ENCODE measurements at regions not wholly inside any gene's neighbourhood (a gene's known extent, or its start where the extent isn't known, plus 50 kb on each side); places are given as distances from the start of the nearest gene placed in this dataset.

DNA sequence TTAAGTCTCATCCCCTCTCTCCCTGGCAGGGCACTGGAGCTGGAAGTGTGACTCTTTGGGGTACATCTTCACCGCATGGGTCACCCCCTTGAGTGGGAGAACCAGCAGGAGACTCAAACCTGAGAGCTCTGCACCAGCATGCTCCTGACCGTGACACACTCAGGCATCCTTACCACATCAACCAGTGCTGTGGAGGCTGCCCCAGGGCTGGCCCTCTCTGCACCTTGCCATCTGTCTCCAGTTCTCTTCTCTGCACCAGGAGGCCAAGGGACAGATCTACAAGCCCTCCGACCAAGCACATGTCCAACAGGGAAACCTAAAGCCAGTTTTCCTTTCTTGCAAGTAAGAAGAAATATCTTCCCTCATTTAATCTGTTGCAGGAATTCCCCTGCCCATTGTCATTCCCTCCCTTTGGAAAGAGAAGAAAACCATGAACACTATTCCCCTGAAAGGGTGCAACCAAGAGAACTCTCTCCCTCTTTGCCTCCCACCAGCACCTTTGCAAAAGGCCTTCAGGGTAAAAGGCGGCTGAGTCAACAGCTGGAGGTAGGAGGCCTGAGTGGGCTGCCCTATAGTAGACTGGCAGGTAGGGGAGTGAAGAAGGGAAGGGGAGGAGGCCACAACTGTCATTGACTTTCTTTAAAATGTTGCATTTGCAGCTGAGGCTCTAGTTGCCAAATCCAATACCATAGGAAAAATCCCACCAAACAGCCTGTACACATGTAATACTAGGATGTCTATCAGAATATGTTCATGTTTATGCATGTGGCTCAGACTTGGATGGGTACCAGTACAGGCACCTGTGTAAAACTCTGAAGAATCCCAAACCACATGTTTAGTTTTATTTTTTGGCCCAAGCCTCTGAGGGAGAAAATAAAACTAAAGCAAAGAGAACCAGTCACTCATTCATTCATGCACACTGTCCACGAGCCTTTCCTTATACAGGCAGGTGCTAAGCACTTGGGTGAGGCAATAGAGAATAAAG, 117.0 kb downstream of the WT1 start:
- FAIRE-seq (no peak), DNase-seq (ENCODE audit: insufficient read length, low spot score) (no peak)
- TF ChIP-seq, protein P1, sequence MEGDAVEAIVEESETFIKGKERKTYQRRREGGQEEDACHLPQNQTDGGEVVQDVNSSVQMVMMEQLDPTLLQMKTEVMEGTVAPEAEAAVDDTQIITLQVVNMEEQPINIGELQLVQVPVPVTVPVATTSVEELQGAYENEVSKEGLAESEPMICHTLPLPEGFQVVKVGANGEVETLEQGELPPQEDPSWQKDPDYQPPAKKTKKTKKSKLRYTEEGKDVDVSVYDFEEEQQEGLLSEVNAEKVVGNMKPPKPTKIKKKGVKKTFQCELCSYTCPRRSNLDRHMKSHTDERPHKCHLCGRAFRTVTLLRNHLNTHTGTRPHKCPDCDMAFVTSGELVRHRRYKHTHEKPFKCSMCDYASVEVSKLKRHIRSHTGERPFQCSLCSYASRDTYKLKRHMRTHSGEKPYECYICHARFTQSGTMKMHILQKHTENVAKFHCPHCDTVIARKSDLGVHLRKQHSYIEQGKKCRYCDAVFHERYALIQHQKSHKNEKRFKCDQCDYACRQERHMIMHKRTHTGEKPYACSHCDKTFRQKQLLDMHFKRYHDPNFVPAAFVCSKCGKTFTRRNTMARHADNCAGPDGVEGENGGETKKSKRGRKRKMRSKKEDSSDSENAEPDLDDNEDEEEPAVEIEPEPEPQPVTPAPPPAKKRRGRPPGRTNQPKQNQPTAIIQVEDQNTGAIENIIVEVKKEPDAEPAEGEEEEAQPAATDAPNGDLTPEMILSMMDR (IDR thresholded peaks at IDR 0.05; ENCODE audit: insufficient read depth, missing control alignments): no peak

GRCh38 chr11:32323814-32324130, 111.6 kb downstream of the WT1 start:
- TF ChIP-seq, protein P1 (IDR thresholded peaks at IDR 0.05; ENCODE audit: insufficient read depth, missing control alignments): no peak
- no peak for DNase-seq (ENCODE audit: insufficient read length, low spot score)
- no peak for FAIRE-seq

GRCh38 chr11:32325187-32325586, 110.2 kb downstream of the WT1 start:
- DNase-seq (ENCODE audit: insufficient read length, low spot score) (no peak), FAIRE-seq (no peak)
- TF ChIP-seq, protein P1 (IDR thresholded peaks at IDR 0.05; ENCODE audit: insufficient read depth, missing control alignments): no peak

DNA sequence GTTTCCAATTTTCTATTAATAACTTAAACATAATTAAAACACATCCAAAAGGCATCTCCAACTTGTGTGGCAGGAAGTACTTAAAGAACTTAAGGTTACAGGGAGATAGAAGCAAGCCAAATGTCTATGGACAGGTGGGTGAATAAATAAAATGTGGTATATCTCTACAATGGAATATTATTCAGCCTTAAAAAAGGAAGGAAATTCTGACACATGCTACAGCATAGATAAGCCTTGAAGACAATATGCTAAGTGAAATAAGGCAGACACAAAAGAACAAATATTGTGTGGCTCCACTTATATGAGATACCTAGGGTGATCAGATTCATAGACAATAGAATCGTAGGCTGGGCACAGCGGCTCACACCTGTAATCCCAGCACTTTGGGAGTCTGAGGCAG, 109.6 kb downstream of the WT1 start:
- FAIRE-seq (no peak), DNase-seq (ENCODE audit: insufficient read length, low spot score) (no peak)
- TF ChIP-seq, protein P1 (IDR thresholded peaks at IDR 0.05; ENCODE audit: insufficient read depth, missing control alignments): no peak

GRCh38 chr11:32326522-32326921, 108.8 kb downstream of the WT1 start:
- TF ChIP-seq, protein P1 (IDR thresholded peaks at IDR 0.05; ENCODE audit: insufficient read depth, missing control alignments): no peak
- DNase-seq (ENCODE audit: insufficient read length, low spot score) (no peak), FAIRE-seq (no peak)

GRCh38 chr11:32328392-32328791, 106.9 kb downstream of the WT1 start:
- TF ChIP-seq, protein P1 (IDR thresholded peaks at IDR 0.05; ENCODE audit: insufficient read depth, missing control alignments): no peak
- DNase-seq (ENCODE audit: insufficient read length, low spot score) (no peak), FAIRE-seq (no peak)

DNA sequence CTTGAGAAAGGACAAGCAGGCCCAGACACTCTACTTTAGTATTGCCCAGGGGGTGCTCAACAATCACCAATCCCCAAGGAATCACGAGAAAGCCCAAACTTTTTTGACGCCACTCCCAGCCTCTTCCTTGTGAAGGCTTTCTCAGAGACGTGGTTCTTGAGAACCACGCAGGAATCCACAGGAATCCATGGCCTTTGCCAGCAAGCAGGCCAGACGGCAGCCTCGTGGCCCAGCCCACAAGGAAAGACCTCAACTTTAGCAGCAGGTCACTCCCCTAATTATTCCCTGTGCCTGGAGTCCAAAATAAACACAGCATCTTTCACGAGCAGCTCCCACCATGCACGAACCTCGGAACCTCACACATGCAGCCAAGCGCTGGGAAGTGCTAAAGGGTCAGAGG, 104.2 kb downstream of the WT1 start:
- no peak for DNase-seq (ENCODE audit: insufficient read length, low spot score)
- TF ChIP-seq, protein P1 (IDR thresholded peaks at IDR 0.05; ENCODE audit: insufficient read depth, missing control alignments): no peak
- no peak for FAIRE-seq
